Smooth muscle cell of the brain vasculature (primary cell): ENCODE measurements at regions not wholly inside any gene's neighbourhood (a gene's known extent, or its start where the extent isn't known, plus 50 kb on each side); places are given as distances from the start of the nearest gene placed in this dataset.

Source experiments
- DNase-seq: peaks from one replicate; pipeline ENCODE4 v3.0.0-alpha.2; 2012; ENCODE audit warnings: low read depth, low spot score

GRCh38 chr4:100843910-100844309 lies 326.1 kb upstream of the EMCN start:
- no peak for DNase-seq

GRCh38 chr4:100842856-100843255 lies 325.0 kb upstream of the EMCN start:
- no peak for DNase-seq

GRCh38 chr4:100841911-100842310 lies 324.1 kb upstream of the EMCN start:
- no peak for DNase-seq

GRCh38 chr4:100839712-100840111 lies 321.9 kb upstream of the EMCN start:
- no peak for DNase-seq

GRCh38 chr4:100838286-100838685 lies 320.5 kb upstream of the EMCN start:
- no peak for DNase-seq

GRCh38 chr4:100836929-100837328 lies 319.1 kb upstream of the EMCN start:
- DNase-seq, result no peak

- no peak for DNase-seq
Observed at GRCh38 chr4:100834616-100835015, 316.8 kb upstream of the EMCN start.

- DNase-seq, result no peak
Observed at GRCh38 chr4:100833906-100834305, 316.1 kb upstream of the EMCN start.

GRCh38 chr4:100828986-100829685 lies 311.3 kb upstream of the EMCN start:
- DNase-seq, result no peak

- no peak for DNase-seq
Observed at GRCh38 chr4:100828364-100828763, 310.5 kb upstream of the EMCN start.

GRCh38 chr4:100827756-100828155 lies 309.9 kb upstream of the EMCN start:
- no peak for DNase-seq

- DNase-seq, result no peak
Observed at GRCh38 chr4:100826808-100827548, 309.2 kb upstream of the EMCN start.

- no peak for DNase-seq
Observed at GRCh38 chr4:100826067-100826466, 308.2 kb upstream of the EMCN start.

GRCh38 chr4:100823993-100824323 lies 306.1 kb upstream of the EMCN start:
- DNase-seq, result no peak

- no peak for DNase-seq
Observed at GRCh38 chr4:100823066-100823992, 305.5 kb upstream of the EMCN start.

- DNase-seq, result no peak
Observed at GRCh38 chr4:100820249-100820648, 302.4 kb upstream of the EMCN start.

GRCh38 chr4:100819505-100819904 lies 301.7 kb upstream of the EMCN start:
- no peak for DNase-seq

GRCh38 chr4:100816436-100817045 lies 298.7 kb upstream of the EMCN start:
- no peak for DNase-seq

- no peak for DNase-seq
Observed at GRCh38 chr4:100811046-100811445, 293.2 kb upstream of the EMCN start.

GRCh38 chr4:100809506-100809905 lies 291.7 kb upstream of the EMCN start:
- DNase-seq, result no peak

GRCh38 chr4:100806988-100807387 lies 289.2 kb upstream of the EMCN start:
- DNase-seq, result no peak

GRCh38 chr4:100805538-100805937 lies 287.7 kb upstream of the EMCN start:
- DNase-seq, result no peak
